ENCODE measurements at regions not wholly inside any gene's neighbourhood (a gene's known extent, or its start where the extent isn't known, plus 50 kb on each side); places are given as distances from the start of the nearest gene placed in this dataset.

GRCh38 chr20:60694763-60695162, 557.3 kb upstream of the CDH4 start:
- DNase-seq (ENCODE audit: low spot score) = no peak

GRCh38 chr20:60695226-60696000, 556.6 kb upstream of the CDH4 start:
- no peak for DNase-seq (ENCODE audit: low spot score)

GRCh38 chr20:60697252-60697651, 554.8 kb upstream of the CDH4 start:
- DNase-seq (ENCODE audit: low spot score) = no peak

- no peak for DNase-seq (ENCODE audit: low spot score)
These were observed 551.3 kb upstream of the CDH4 start for GRCh38 chr20:60700728-60701127.

GRCh38 chr20:60704147-60704546, 547.9 kb upstream of the CDH4 start:
- no peak for DNase-seq (ENCODE audit: low spot score)

- DNase-seq (ENCODE audit: low spot score) = no peak
These were observed 538.7 kb upstream of the CDH4 start for GRCh38 chr20:60713396-60713795.

- DNase-seq (ENCODE audit: low spot score) = peak; percentile 10
These were observed 536.9 kb upstream of the CDH4 start for GRCh38 chr20:60715172-60715571.

GRCh38 chr20:60718743-60719480, 533.1 kb upstream of the CDH4 start:
- DNase-seq (ENCODE audit: low spot score) = peak; percentile 8

- no peak for DNase-seq (ENCODE audit: low spot score)
These were observed 526.7 kb upstream of the CDH4 start for GRCh38 chr20:60725311-60725906.

- no peak for DNase-seq (ENCODE audit: low spot score)
These were observed 524.6 kb upstream of the CDH4 start for GRCh38 chr20:60727425-60727824.

GRCh38 chr20:60728705-60729104, 523.4 kb upstream of the CDH4 start:
- no peak for DNase-seq (ENCODE audit: low spot score)

GRCh38 chr20:60729135-60729900, 522.7 kb upstream of the CDH4 start:
- no peak for DNase-seq (ENCODE audit: low spot score)

- no peak for DNase-seq (ENCODE audit: low spot score)
These were observed 519.7 kb upstream of the CDH4 start for GRCh38 chr20:60732322-60732721.

GRCh38 chr20:60748086-60748485, 504.0 kb upstream of the CDH4 start:
- no peak for DNase-seq (ENCODE audit: low spot score)

- no peak for DNase-seq (ENCODE audit: low spot score)
These were observed 502.1 kb upstream of the CDH4 start for GRCh38 chr20:60749804-60750602.

- no peak for DNase-seq (ENCODE audit: low spot score)
These were observed 501.2 kb upstream of the CDH4 start for GRCh38 chr20:60750909-60751308.

- no peak for DNase-seq (ENCODE audit: low spot score)
These were observed 500.2 kb upstream of the CDH4 start for GRCh38 chr20:60751826-60752225.

GRCh38 chr20:60752741-60753420, 499.2 kb upstream of the CDH4 start:
- DNase-seq (ENCODE audit: low spot score) = no peak

GRCh38 chr20:60754856-60755255, 497.2 kb upstream of the CDH4 start:
- no peak for DNase-seq (ENCODE audit: low spot score)

- DNase-seq (ENCODE audit: low spot score) = no peak
These were observed 492.4 kb upstream of the CDH4 start for GRCh38 chr20:60759651-60760050.
